Fibroblast of villous mesenchyme (primary cell): ENCODE measurements at regions not wholly inside any gene's neighbourhood (a gene's known extent, or its start where the extent isn't known, plus 50 kb on each side); places are given as distances from the start of the nearest gene placed in this dataset.

ENCODE experiments used
- DNase-seq: peaks from one replicate; pipeline ENCODE4 v3.0.0-alpha.2; 2010; ENCODE audit warnings: low read depth
- H3K4me3 ChIP-seq: 2 replicates; pipeline ENCODE4 v1.5.1; 2011; ENCODE audit warnings: low read depth, mild to moderate bottlenecking, low read length
- CTCF ChIP-seq: IDR thresholded peaks from 2 replicates; pipeline ENCODE4 v1.5.1; 2012; ENCODE audit warnings: low read depth, mild to moderate bottlenecking, low read length; ENCODE audit not compliant: insufficient read depth

GRCh38 chr18:23388357-23388756, 64.7 kb upstream of the RIOK3 start:
- H3K4me3 ChIP-seq = no peak overlapping the region
- TF ChIP-seq CTCF = no peak
- no peak for DNase-seq

- no peak for DNase-seq
- no peak overlapping the region for H3K4me3 ChIP-seq
- TF ChIP-seq CTCF = no peak
Measured at GRCh38 chr18:23391156-23391555, 61.9 kb upstream of the RIOK3 start.

GRCh38 chr18:23397907-23398306, 55.2 kb upstream of the RIOK3 start:
- H3K4me3 ChIP-seq = no peak overlapping the region
- DNase-seq = no peak
- TF ChIP-seq CTCF = no peak

GRCh38 chr18:23398401-23398800, 54.7 kb upstream of the RIOK3 start:
- H3K4me3 ChIP-seq = no peak overlapping the region
- peak; percentile 72 for DNase-seq
- TF ChIP-seq CTCF = no peak

- TF ChIP-seq CTCF = no peak
- no peak for DNase-seq
- no peak overlapping the region for H3K4me3 ChIP-seq
Measured at GRCh38 chr18:23399067-23399466, 54.0 kb upstream of the RIOK3 start.

GRCh38 chr18:23400918-23401317, 52.2 kb upstream of the RIOK3 start:
- H3K4me3 ChIP-seq = no peak overlapping the region
- DNase-seq = no peak

More at GRCh38 chr18:23400918-23401317, 52.2 kb upstream of the RIOK3 start:
- TF ChIP-seq CTCF = no peak
